Amniotic epithelial cell (primary cell): ENCODE measurements at regions not wholly inside any gene's neighbourhood (a gene's known extent, or its start where the extent isn't known, plus 50 kb on each side); places are given as distances from the start of the nearest gene placed in this dataset.
"Not testable (repeated sequence)": the region's sequence is repeated elsewhere in the genome, so short reads cannot be mapped to it uniquely, and the experiment has no call there.

ENCODE experiments used
- DNase-seq: peaks from one replicate; pipeline ENCODE4 v3.0.0-alpha.2; 2010; ENCODE audit warnings: low read depth

DNA sequence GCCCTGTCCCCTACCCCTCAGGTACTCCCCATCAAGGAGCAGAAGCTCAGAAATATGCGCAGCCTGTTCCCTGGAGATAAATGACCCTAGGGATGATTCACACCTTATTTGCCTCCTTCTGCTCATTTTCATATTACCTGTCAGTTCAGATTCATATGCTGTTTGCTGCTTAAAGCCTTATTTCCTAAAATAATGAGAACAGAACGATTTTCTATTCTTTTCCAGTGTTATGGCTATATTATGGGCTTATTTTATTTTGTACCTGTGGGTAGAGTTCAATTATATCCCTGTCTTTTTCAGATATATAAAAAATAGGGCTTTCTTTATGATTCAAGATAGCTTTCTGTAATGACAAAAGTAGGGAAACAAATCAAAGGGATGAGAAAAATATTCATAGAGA lies 224.8 kb downstream of the RPAP3 start:
- DNase-seq: no peak

DNA sequence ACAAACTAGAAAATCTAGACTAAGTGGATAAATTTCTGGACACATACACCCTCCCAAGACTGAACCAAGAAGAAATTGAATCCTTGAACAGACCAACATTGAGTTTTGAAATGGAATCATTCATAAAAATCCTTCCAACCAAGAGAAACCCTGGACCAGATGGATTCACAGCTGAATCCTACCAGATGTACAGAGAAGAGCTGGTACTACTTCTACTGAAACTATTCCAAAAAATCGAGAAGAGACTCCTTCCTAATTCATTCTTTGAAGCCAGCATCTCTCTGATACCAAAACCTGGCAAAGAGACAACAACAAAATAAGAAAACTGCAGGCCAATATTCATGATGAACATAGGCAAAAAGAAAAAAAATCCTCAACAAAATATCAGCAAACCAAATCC lies 227.4 kb downstream of the RPAP3 start:
- DNase-seq: no peak

DNA sequence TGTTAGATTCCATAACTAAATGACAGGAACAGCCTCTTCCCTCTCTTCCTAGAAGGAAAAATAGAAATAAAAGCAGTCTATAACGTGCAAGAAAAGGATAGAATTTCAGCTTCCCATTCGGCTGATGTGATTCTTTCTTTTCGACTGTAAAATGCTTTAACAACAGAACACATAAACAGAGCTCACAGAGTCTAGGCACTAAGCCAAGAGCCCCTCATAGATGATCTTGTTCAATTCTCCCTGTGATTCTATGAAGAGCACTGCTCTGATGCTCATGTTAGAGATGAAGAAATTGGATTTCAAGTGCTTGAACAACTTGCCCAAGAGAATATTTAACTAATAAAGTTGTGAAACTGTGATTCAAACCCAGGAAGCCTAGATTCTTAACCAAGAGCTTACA lies 232.7 kb downstream of the RPAP3 start:
- DNase-seq: no peak

DNA sequence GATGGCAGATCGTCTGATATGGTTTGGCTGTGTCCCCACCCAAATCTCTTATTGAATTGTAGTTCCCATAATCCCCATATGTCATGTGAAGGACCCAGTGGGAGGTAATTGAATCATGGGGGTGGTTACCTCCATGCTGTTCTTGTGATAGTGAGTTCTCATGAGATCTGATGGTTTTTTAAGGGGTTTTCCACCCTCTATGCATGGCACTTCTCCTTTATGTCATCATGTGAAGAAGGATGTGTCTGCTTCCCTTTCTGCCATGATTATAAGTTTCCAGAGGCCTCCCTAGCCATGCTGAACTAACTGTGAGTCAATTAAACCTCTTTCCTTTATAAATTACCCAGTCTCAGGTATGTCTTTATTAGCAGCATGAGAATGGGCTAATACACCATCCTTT lies 235.5 kb downstream of the RPAP3 start:
- not testable (repeated sequence) for DNase-seq

DNA sequence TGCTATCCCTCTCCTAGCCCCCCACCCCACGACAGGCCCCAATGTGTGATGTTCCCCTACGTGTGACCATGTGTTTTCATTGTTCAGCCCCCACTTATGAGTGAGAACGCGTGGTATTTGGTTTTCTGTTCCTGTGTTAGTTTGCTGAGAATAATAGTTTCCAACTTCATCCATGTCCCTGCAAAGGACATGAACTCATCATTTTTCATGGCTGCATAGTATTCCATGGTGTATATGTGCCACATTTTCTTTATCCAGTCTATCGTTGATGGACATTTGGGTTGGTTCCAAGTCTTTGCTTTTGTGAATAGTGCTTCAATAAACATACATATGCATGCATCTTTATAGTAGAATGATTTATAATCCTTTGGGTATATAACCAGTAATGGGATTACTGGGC lies 241.9 kb downstream of the RPAP3 start:
- DNase-seq: not testable (repeated sequence)

DNA sequence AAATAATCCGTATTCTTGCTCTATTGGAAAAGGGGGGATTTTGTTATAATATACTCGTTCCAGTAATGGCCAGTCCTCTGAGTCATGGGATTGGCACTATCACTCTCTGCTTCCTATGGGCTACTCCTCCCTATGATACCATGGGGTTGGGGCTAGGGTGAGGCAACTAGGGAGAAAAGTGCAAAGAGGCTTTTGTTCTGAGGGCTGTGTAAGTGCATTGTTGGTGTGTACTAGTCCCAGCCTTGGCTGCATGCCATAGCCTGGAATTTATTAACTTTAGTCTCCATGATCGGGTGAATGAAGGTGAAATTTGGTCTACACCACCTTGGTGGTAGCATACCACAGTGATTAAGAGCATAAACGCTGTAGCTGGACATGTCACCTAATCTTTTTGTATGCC lies 247.6 kb downstream of the RPAP3 start:
- DNase-seq: peak; percentile 2

DNA sequence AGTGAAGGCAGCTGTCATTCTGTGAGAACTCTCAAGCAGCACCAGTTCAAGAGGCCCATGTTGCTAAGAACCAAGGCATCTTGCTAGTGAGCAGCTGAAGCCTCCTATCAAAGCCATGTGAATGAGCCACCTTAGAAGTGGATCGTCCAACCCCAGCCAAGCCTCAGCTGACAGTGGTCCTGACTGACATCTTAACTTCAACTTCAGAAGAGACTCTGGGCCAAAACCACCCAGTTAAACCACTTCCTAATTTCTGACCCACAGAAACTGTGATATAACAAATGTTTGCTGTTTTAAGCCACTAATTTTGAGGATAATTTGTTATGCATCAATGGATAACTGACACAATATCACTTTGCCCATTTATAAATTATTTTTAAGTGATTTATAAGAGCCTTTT lies 256.0 kb downstream of the RPAP3 start:
- DNase-seq: no peak

DNA sequence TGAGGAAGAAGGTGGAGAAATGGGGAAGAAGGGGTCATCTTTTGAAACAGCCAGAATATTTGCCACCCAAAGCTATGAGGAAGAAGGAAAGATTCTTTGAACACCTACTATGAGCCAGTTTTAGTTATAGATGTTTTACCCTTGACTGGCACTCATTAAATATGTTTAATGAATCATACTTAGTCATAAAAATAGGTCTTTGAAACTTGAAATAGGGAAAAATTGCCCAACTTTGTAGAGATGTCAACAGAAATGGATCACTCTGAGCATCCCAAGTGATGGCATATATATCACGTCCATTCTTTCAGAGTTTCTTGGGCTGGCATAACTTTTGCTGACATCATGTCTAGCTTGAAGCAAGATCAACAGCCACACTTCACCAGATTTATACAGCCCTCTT lies 263.5 kb downstream of the RPAP3 start:
- DNase-seq: peak; percentile 2

DNA sequence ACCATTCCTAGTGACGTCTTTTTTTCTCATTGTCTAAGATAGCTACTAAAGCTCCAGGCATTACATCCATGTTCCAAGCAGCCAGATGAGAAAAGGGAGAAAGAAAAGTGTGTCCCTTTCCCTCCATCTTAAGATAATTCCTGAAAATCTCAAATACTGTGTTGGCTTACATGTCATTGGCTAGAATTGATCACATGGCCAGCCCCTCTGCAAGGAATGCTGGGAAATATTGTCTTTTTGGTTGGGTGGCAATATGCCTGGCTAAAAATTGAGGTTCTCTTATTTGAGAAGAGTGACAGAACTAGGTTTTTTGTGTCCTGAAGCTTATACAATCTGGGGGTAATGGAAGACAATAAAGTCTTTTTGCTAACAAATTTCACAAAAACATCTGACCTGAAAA lies 264.3 kb downstream of the RPAP3 start:
- no peak for DNase-seq

DNA sequence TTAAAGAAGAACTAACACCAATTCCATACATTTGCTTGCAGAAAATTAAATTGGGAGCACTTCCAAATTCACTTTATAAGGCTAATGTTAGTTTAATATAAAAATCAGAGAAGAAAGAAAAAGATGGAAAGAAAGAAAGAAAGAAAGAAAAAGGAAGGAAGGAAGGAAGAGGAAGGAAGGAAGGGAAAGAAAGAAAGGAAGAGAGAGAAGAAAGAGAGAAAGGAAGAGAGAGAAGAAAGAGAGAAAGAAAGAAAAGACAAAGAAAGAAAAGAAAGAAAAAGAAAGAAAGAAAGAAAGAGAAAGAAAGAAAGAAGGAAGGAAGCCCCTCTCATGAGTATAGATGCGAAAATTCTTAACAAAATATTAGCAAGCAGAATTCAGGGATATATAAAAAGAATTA lies 267.7 kb downstream of the RPAP3 start:
- no peak for DNase-seq

DNA sequence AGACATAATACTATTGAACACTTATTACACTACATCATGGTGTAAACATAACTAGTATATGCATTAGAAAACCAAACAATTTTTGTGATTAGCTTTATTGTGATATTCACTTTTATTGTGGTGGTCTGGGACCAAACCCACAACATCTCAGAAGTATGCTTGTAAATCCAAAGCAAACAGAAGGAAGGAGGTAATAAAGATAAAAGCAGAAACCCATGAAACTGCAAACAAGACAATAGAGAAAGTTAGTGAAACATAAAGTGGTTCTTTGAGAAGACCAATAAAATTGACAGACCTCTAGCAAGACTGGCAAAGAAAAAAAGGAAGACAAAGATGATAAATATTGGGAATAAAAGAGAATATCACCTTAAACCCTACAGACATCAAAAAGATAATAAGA lies 268.3 kb downstream of the RPAP3 start:
- no peak for DNase-seq

DNA sequence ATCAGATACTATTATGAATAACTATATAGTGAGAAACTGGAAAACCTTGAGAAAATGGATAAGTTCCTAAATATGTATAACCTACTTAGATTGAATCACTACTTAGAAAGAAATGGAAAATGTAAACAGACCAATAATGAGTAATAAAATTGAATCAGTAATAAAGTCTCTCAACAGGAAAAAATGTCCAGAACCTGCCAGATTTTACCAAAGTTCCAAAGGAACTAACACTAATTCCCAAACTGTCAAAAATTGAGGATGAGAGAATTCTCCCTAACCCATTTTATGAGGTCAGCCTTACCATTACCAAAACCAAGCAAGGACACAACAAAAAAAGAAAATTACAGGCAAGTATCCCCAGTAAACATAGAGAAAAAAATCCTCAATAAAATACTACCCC lies 272.0 kb downstream of the RPAP3 start:
- DNase-seq: no peak

DNA sequence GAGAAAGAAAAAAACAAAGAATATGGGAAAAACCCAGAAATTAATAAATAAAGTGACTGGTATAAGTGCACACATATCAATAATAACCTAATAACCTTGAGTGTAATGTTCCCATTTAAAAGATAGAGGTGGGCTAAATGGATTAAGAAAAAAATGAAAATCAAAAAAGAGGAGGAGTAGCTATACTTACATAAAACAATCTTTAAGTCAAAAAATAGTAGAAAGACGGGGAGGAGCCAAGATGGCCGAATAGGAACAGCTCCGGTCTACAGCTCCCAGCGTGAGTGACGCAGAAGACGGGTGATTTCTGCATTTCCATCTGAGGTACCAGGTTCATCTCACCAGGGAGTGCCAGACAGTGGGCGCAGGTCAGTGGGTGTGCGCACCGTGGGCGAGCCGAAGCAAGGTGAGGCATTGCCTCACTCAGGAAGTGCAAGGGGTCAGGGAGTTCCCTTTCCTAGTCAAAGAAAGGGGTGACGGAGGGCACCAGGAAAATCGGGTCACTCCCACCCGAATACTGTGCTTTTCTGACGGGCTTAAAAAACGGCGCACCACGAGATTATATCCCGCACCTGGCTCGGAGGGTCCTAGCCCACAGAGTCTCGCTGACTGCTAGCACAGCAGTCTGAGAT lies 279.0 kb downstream of the RPAP3 start:
- DNase-seq: not testable (repeated sequence)

DNA sequence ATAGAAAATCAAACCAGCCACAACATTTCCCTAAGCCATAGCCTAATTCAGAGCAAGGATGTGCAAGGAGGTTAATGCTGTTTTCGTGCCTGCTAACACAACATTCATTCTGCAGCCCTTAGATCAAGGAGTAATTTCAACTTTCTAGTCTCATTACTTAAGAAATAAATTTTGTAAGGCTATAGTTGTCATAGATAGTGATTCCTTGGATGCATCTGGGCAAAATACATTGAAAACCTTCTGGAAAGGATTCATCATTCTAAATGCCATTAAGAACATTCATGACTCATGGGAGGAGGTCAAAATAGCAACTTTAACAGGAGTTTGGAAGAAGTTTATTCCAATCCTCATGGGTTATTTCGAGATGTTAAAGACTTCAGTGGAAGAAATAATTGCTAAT lies 283.2 kb downstream of the RPAP3 start:
- no peak for DNase-seq

DNA sequence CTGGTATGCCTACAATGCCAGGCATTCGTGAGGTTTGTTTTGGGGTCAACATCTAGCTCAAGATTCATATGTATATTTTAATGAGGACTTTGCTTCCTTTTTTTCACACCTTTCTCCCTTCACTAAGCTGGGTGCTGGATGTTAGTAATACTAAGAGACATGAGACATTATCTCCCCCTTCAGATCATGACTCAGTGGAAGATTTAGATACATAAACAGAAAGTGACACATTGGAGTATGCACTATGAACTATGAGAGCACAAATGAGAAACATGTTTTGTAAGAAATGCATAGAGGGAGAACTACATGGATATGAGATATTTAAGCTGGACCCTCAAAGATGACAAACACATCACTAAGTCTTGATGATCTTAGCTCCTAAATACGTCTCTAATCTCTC lies 286.3 kb downstream of the RPAP3 start:
- peak; percentile 84 for DNase-seq

DNA sequence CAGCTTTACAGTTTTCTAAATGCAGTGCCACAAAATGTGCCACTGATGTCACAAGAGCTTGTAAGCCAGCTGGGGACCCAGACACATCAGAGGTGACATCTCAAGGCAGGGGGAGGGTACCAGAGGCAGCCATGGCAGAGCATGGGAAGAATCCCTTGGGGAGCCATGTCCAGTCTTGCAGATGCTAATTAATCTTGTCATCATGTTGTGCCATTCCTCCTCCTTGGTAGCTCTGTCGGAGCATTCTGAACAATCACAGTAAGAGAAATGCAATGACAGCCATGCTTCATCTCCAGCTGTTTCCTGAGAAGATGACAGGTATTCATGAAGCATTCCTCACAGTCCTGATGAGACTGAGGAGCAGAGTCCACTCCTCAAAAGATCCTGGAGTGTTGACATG lies 287.9 kb downstream of the RPAP3 start:
- DNase-seq: no peak

DNA sequence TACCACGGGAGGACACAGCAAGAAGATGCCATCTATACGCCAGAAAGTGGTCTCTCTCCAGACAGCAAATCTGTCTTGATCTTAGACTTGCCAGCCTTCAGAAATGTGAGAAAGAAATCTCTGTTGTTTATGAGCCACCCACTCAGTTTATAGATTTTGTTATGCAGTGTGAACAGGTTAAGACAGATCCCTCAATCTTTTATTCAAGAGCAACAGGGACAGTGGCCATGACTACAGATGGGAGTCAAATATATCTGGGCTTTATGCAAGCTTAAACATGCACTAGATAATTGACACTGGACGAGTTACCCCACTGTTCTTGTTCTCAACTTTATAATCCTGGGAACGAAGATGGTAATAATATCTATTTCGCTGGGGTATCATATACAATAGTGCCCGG lies 288.7 kb downstream of the RPAP3 start:
- DNase-seq: no peak

DNA sequence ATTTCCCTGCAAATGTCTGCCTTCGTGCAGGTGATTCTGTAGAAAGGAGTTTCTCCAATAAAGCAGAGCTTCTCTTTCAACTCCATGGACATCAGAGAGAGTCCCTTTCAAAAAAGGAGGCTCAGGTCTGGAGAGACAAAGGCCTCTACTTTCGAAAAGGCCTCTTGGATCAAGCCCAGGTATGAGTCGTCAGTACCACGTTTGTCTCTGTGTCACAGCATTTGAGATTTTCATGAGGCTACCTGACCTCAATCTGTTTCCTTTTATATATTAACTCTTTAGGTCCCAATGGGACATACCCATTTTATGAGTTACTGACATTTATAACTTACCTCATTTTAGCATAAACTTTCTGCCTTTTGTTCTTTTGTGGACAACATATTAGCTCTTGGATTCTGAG lies 290.8 kb downstream of the RPAP3 start:
- no peak for DNase-seq

DNA sequence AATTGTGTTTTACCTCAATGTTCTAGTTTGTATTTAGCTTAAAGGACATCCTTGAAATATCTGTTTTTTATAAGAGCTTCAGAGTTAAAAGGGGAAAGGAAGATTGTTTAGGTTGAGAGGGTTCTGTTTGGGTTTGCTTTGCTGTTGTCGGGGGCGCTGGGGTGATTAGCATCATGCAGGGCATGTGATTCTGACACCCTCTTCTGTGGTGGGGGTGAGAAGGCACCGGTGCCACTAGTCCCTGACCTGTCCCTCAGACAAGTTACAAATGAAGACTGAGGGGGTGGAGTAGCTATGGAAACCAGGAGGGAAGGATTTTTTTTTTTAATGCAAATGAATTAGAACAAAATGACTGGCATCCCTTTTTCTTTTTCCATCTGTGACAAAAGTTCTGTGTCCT lies 291.3 kb downstream of the RPAP3 start:
- DNase-seq: no peak

DNA sequence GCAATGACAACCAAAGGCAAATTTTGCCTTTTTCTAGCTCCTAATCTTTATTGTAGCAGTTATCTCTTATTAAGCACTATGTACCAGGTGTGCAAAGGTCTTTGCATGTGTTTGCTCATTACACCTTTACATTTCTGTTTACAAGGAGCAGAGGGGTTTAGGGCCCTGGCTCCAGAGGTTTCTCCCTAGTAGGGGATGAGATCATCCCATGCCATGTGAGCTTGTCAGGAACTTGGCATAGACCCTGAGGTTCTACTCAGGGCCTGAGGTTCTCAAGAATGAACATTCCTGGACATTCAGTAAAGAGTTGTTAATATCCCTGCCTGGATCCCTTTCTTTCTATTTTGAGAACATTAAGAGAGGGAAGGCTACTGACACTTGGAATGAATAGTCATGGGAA lies 292.0 kb downstream of the RPAP3 start:
- peak; percentile 60 for DNase-seq

DNA sequence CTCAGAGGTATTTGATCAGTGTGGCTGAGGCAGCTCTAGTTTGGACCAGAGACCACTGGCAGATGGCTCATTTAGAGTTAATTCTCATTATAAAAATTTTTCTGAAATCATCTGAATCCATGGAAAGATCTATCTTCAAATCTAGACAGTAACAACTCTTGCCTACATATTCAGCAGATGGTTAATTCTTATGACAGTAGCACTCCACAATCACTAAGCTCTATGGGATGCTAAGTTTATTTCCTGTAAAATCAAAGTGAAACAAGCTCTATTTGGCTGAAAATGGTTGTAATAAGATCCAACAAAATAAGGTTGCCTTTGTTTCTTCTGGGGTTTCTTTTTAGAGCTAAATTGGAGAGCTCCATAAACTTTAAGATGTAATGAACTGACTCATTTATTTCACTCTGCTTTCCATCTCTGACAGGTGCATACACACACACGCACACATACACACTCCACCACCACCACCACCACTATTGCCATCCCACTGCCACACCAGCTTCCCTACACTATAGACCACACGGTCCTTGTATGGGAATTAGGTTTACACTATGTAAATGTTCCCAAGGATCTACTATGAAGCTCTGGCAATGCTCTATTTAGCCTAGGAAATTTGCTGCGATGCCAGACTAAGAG lies 293.1 kb downstream of the RPAP3 start:
- no peak for DNase-seq

DNA sequence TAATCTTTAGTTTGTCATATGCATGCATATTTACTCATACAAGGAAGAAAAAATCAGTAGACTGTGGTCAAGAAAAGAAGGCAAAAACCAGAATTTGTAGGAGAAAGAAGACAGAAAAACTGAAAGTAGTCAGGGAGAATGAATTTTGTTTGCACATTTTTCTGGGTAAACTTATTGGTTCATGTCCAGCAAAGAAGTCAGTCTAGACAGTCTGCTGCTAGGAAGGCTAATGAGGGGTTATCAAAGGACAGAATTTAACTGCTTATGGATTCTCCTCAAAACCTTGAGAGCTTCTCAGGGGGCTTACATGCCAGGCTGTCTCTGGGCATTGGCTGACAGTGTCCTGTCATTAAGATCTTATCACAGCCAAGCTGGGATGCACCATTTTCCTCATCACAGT lies 293.9 kb downstream of the RPAP3 start:
- no peak for DNase-seq

DNA sequence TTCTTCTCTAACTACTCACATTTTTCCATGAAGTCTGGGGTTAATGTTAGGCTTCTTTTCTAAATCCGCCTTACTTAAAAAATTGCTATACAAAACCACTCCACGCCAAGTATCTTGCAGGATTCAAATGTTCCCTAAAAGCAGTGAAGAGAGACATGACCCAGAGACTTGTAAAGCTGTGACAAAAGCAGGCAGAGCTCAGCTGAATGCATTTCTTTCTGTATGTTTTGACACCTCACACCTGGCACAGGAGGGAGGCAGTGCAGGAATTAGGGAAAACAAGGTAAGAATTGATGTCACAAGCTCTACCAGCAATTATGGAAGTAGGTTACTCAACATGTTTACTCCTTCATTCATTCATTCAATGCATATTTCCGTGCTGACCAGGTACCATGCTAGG lies 295.0 kb downstream of the RPAP3 start:
- no peak for DNase-seq

DNA sequence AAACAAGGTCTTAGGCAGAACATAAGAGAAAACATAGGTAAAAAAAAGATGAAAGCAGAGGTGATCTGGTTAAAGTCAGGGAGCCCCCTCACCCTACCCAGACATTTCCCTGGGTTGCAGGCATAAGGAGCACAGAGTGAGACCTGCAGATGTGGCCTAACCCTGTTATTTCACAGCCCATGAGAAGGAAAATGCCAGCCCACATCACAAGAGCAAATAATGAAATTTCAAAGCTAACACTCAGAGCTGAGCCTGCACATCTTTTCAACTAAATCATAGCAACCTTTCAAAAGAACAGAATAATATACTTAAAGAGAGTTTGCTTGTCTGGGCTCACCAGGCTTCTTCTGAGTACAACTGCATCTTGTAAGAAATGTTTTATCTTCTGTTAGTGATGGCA lies 295.4 kb downstream of the RPAP3 start:
- no peak for DNase-seq
